ENCODE measurements at regions not wholly inside any gene's neighbourhood (a gene's known extent, or its start where the extent isn't known, plus 50 kb on each side); places are given as distances from the start of the nearest gene placed in this dataset.
"Not testable (repeated sequence)": the region's sequence is repeated elsewhere in the genome, so short reads cannot be mapped to it uniquely, and the experiment has no call there.

GRCh38 chr6:15739353-15739752 is 76.5 kb upstream of the DTNBP1 start:
- H4K91ac ChIP-seq (ENCODE audit: insufficient read length, low read depth, low read length): no peak overlapping the region
- H3K79me2 ChIP-seq (ENCODE audit: insufficient read depth, low read length): no peaks in the 10 kb centered on the region
- no peak overlapping the region for H3K56ac ChIP-seq (ENCODE audit: insufficient read length, low read depth, low read length)
- no peak overlapping the region for H2BK15ac ChIP-seq (ENCODE audit: low read depth, low read length)
- no peak overlapping the region for H3K14ac ChIP-seq (ENCODE audit: insufficient read depth, low read length)
- no peak overlapping the region for H3T11ph ChIP-seq (ENCODE audit: low read length)
- no peak overlapping the region for H2BK12ac ChIP-seq (ENCODE audit: insufficient read length, low read depth, low read length)
- no peaks in the 10 kb centered on the region for H3K23me2 ChIP-seq (ENCODE audit: insufficient read length, low read depth, low read length, poor library complexity, severe bottlenecking)
- WGBS (ENCODE audit: extremely low coverage, insufficient read length, low lambda C conversion rate): no CpG with 5 or more reads among the region's 2 CpGs
- H4K20me1 ChIP-seq (ENCODE audit: control insufficient read depth, insufficient read depth, insufficient read length): no peaks in the 10 kb centered on the region
- Mint-ChIP-seq H3K4me3 (no peak overlapping the region), H3K9me3 (peaks cover 11 to 24% of the 10 kb centered on the region in 2 experiments), H3K27me3 (ENCODE audit: low read depth) (no peaks in the 10 kb centered on the region), H3K4me1 (peaks cover 16 to 17% of the 10 kb centered on the region in 2 experiments), H3K36me3 (ENCODE audit: insufficient read depth in 1 of 3, low read depth in 3 of 3) (peaks cover 0 to 22% (median 19%) of the 10 kb centered on the region in 3 experiments; a peak in 5 of 7 replicates), H3K27ac (peak overlapping the region in 1 of 3 experiments; percentile 90; a peak in 3 of 7 replicates)
- H2BK5ac ChIP-seq (ENCODE audit: insufficient read length, low read length): no peak overlapping the region
- no peak overlapping the region for H4K5ac ChIP-seq (ENCODE audit: insufficient read length, low read depth, low read length)
- H3K79me1 ChIP-seq (ENCODE audit: insufficient read depth, low read depth, low read length, poor library complexity, severe bottlenecking): no peaks in the 10 kb centered on the region
- H2BK120ac ChIP-seq (ENCODE audit: low read depth, low read length, poor library complexity, severe bottlenecking): no peak overlapping the region
- no peak overlapping the region for H2BK20ac ChIP-seq (ENCODE audit: low read depth, low read length, poor library complexity, severe bottlenecking)
- H2AFZ ChIP-seq (ENCODE audit: low read length): no peak overlapping the region
- no peak overlapping the region for H3K18ac ChIP-seq (ENCODE audit: insufficient read length, low read depth, low read length)
- no peak overlapping the region for H3K9ac ChIP-seq (ENCODE audit: extremely low read depth, insufficient read length, low read length)
- H3K4ac ChIP-seq (ENCODE audit: low read depth, low read length): no peak overlapping the region
- no peak for TF ChIP-seq CTCF (conservative IDR thresholded peaks at IDR 0.05)
- H3K9me3 ChIP-seq (ENCODE audit: control insufficient read depth, low read depth, low read length): no peaks in the 10 kb centered on the region
- no peak overlapping the region for H2AK5ac ChIP-seq (ENCODE audit: insufficient read length, low read length)
- H3K23ac ChIP-seq (ENCODE audit: insufficient read length, low read depth, low read length): no peak overlapping the region
- no peak overlapping the region for H3K4me2 ChIP-seq (ENCODE audit: insufficient read depth, insufficient read length, low read length)
- no peaks in the 10 kb centered on the region for H3K27me3 ChIP-seq (ENCODE audit: insufficient read depth, low read length)
- H3K4me1 ChIP-seq (ENCODE audit: insufficient read depth, low read length): no peaks in the 10 kb centered on the region; the same call in 1 of the 2 replicates
- H4K8ac ChIP-seq (replicated peaks; ENCODE audit: insufficient read length, low read depth, low read length): no peak overlapping the region
- H3K27ac ChIP-seq (ENCODE audit: insufficient read length, low read depth, low read length): no peak overlapping the region
- DNase-seq: no peak

GRCh38 chr6:15738195-15738594 is 75.4 kb upstream of the DTNBP1 start:
- H3K79me1 ChIP-seq (ENCODE audit: insufficient read depth, low read depth, low read length, poor library complexity, severe bottlenecking); H2BK120ac ChIP-seq (ENCODE audit: low read depth, low read length, poor library complexity, severe bottlenecking); H2BK20ac ChIP-seq (ENCODE audit: low read depth, low read length, poor library complexity, severe bottlenecking); H2BK12ac ChIP-seq (ENCODE audit: insufficient read length, low read depth, low read length); H3K23me2 ChIP-seq (ENCODE audit: insufficient read length, low read depth, low read length, poor library complexity, severe bottlenecking); H3K27ac Mint-ChIP-seq; H3K14ac ChIP-seq (ENCODE audit: insufficient read depth, low read length); H4K91ac ChIP-seq (ENCODE audit: insufficient read length, low read depth, low read length); H2BK15ac ChIP-seq (ENCODE audit: low read depth, low read length); H4K5ac ChIP-seq (ENCODE audit: insufficient read length, low read depth, low read length); H4K8ac ChIP-seq (replicated peaks; ENCODE audit: insufficient read length, low read depth, low read length); H3K27me3 Mint-ChIP-seq (ENCODE audit: low read depth); H3K27me3 ChIP-seq (ENCODE audit: insufficient read depth, low read length); H4K20me1 ChIP-seq (ENCODE audit: control insufficient read depth, insufficient read depth, insufficient read length); DNase-seq; H3K4me3 Mint-ChIP-seq; H2AFZ ChIP-seq (ENCODE audit: low read length); H2BK5ac ChIP-seq (ENCODE audit: insufficient read length, low read length); H3K23ac ChIP-seq (ENCODE audit: insufficient read length, low read depth, low read length); H3K27ac ChIP-seq (ENCODE audit: insufficient read length, low read depth, low read length); H3K4me1 ChIP-seq (ENCODE audit: insufficient read depth, low read length); H3K4me2 ChIP-seq (ENCODE audit: insufficient read depth, insufficient read length, low read length); H3K56ac ChIP-seq (ENCODE audit: insufficient read length, low read depth, low read length); H2AK5ac ChIP-seq (ENCODE audit: insufficient read length, low read length); H3T11ph ChIP-seq (ENCODE audit: low read length); H3K9me3 ChIP-seq (ENCODE audit: control insufficient read depth, low read depth, low read length); H3K4ac ChIP-seq (ENCODE audit: low read depth, low read length); H3K79me2 ChIP-seq (ENCODE audit: insufficient read depth, low read length); H3K18ac ChIP-seq (ENCODE audit: insufficient read length, low read depth, low read length); H3K9ac ChIP-seq (ENCODE audit: extremely low read depth, insufficient read length, low read length): not testable (repeated sequence)
- Mint-ChIP-seq H3K9me3 (peaks cover 11 to 17% of the 10 kb centered on the region in 2 experiments), H3K4me1 (peaks cover 16 to 22% of the 10 kb centered on the region in 2 experiments), H3K36me3 (ENCODE audit: insufficient read depth in 1 of 3, low read depth in 3 of 3) (peaks cover 0 to 15% (median 12%) of the 10 kb centered on the region in 3 experiments; a peak in 5 of 7 replicates)
- no CpG with 5 or more reads among the region's 8 CpGs for WGBS (ENCODE audit: extremely low coverage, insufficient read length, low lambda C conversion rate)
